Prostate gland (tissue), 2 donors: ENCODE measurements at regions not wholly inside any gene's neighbourhood (a gene's known extent, or its start where the extent isn't known, plus 50 kb on each side); places are given as distances from the start of the nearest gene placed in this dataset.

Experiments
- POLR2A ChIP-seq: fragments of 450-650 bp; IDR thresholded peaks from one replicate; pipeline ENCODE4 v1.6.1; 2016; ENCODE audit warnings: antibody characterized with exemption, mild to moderate bottlenecking
- POLR2AphosphoS5 ChIP-seq: sonication (generic); formaldehyde crosslinking; IDR thresholded peaks from one replicate; pipeline ENCODE4 v1.6.1; 2017; ENCODE audit warnings: antibody characterized with exemption
- TF ChIP-seq, protein P1 (sequence below), 4 experiments: fragments of 200-600 bp in 2 of 4; fragments of 450-650 bp in 2 of 4; sonication (generic) in 2 of 4; IDR thresholded peaks; 1 replicate in 3 of 4; 2 replicates in 1 of 4; pipeline ENCODE4 v1.5.1; 2016 to 2019; ENCODE audit warnings: antibody characterized with exemption in 4 of 4, mild to moderate bottlenecking in 2 of 4, moderate library complexity in 2 of 4

DNA sequence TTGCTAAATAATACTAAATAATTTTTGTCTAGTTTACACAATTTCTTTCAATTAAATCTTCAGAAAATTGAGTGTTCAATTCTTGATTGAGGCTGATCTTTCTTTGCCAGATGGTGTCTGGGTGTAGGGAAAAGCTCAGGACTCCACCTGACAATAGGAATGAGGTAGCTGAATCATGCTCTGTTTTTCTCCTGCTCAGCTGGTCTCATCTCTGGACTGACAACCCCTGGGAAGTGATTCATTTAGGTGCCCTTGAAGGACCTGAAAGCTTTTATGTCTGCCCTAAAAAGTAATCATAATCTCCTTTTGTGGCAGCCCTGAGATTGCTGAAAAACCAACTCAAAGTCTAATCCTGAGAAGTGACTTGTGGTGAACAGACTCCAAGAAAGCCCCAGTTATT, 255.4 kb downstream of the ETNK1 start:
- TF ChIP-seq, protein P1, sequence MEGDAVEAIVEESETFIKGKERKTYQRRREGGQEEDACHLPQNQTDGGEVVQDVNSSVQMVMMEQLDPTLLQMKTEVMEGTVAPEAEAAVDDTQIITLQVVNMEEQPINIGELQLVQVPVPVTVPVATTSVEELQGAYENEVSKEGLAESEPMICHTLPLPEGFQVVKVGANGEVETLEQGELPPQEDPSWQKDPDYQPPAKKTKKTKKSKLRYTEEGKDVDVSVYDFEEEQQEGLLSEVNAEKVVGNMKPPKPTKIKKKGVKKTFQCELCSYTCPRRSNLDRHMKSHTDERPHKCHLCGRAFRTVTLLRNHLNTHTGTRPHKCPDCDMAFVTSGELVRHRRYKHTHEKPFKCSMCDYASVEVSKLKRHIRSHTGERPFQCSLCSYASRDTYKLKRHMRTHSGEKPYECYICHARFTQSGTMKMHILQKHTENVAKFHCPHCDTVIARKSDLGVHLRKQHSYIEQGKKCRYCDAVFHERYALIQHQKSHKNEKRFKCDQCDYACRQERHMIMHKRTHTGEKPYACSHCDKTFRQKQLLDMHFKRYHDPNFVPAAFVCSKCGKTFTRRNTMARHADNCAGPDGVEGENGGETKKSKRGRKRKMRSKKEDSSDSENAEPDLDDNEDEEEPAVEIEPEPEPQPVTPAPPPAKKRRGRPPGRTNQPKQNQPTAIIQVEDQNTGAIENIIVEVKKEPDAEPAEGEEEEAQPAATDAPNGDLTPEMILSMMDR (IDR thresholded peaks at IDR 0.05): no peak
- no peak for TF ChIP-seq POLR2AphosphoS5
- TF ChIP-seq POLR2A: no peak
